Adipocyte (in vitro differentiated cells): ENCODE measurements at regions not wholly inside any gene's neighbourhood (a gene's known extent, or its start where the extent isn't known, plus 50 kb on each side); places are given as distances from the start of the nearest gene placed in this dataset.

Experiments used
- DNase-seq: peaks from one replicate; pipeline ENCODE4 v3.0.0-alpha.2; 2015; ENCODE audit warnings: low read depth
- H3K27me3 ChIP-seq: replicated peaks from 2 replicates; pipeline ENCODE4 v1.7.0; 2013; ENCODE audit warnings: mild to moderate bottlenecking, low read length, moderate library complexity; ENCODE audit not compliant: control insufficient read depth, insufficient read depth
- H3K36me3 ChIP-seq: 2 replicates; pipeline ENCODE4 v1.7.0; 2013; ENCODE audit warnings: low read length, mild to moderate bottlenecking, moderate library complexity; ENCODE audit not compliant: control insufficient read depth, insufficient read depth, severe bottlenecking
- H3K4me1 ChIP-seq: 2 replicates; pipeline ENCODE4 v1.7.0; 2013; ENCODE audit warnings: mild to moderate bottlenecking, low read length, moderate library complexity; ENCODE audit not compliant: control insufficient read depth, insufficient read depth
- H3K4me3 ChIP-seq: 2 replicates; pipeline ENCODE4 v1.7.0; 2013; ENCODE audit warnings: mild to moderate bottlenecking, low read length, moderate library complexity
- H3K9ac ChIP-seq: 2 replicates; pipeline ENCODE4 v1.7.0; 2013; ENCODE audit warnings: mild to moderate bottlenecking, low read length, moderate library complexity
- H3K9me3 ChIP-seq: 2 replicates; pipeline ENCODE4 v1.7.0; 2013; ENCODE audit warnings: mild to moderate bottlenecking, low read length, moderate library complexity; ENCODE audit not compliant: control insufficient read depth

- no peaks in the 10 kb centered on the region for H3K4me1 ChIP-seq
- no peaks in the 10 kb centered on the region for H3K36me3 ChIP-seq
- H3K9me3 ChIP-seq = peaks cover 9% of the 10 kb centered on the region
- no peak for DNase-seq
- H3K27me3 ChIP-seq = peaks cover 4% of the 10 kb centered on the region
- H3K4me3 ChIP-seq = no peak overlapping the region
- H3K9ac ChIP-seq = no peak overlapping the region
Observed at GRCh38 chr6:91280494-91280830, 693.6 kb upstream of the MAP3K7 start.

- no peak for DNase-seq
- peaks cover 9% of the 10 kb centered on the region for H3K9me3 ChIP-seq
- H3K9ac ChIP-seq = no peak overlapping the region
- no peaks in the 10 kb centered on the region for H3K4me1 ChIP-seq
- H3K4me3 ChIP-seq = no peak overlapping the region
- H3K36me3 ChIP-seq = no peaks in the 10 kb centered on the region
- H3K27me3 ChIP-seq = peaks cover 4% of the 10 kb centered on the region
Observed at GRCh38 chr6:91279740-91280493, 693.0 kb upstream of the MAP3K7 start.

- no peak overlapping the region for H3K9ac ChIP-seq
- DNase-seq = no peak
- no peaks in the 10 kb centered on the region for H3K36me3 ChIP-seq
- H3K4me1 ChIP-seq = peaks cover 3% of the 10 kb centered on the region
- H3K27me3 ChIP-seq = peaks cover 4% of the 10 kb centered on the region
- H3K4me3 ChIP-seq = no peak overlapping the region
- H3K9me3 ChIP-seq = peaks cover 9% of the 10 kb centered on the region
Observed at GRCh38 chr6:91278416-91278815, 691.5 kb upstream of the MAP3K7 start.

- Histone ChIP-seq H3K4me1 (peaks cover 3% of the 10 kb centered on the region), H3K9me3 (no peaks in the 10 kb centered on the region), H3K36me3 (no peaks in the 10 kb centered on the region), H3K27me3 (peaks cover 4% of the 10 kb centered on the region), H3K4me3 (no peak overlapping the region), H3K9ac (no peak overlapping the region)
- no peak for DNase-seq
Observed at GRCh38 chr6:91276315-91276714, 689.4 kb upstream of the MAP3K7 start.

- Histone ChIP-seq H3K36me3 (no peaks in the 10 kb centered on the region), H3K9ac (no peak overlapping the region), H3K27me3 (no peaks in the 10 kb centered on the region), H3K4me1 (peaks cover 3% of the 10 kb centered on the region), H3K4me3 (no peak overlapping the region), H3K9me3 (no peaks in the 10 kb centered on the region)
- no peak for DNase-seq
Observed at GRCh38 chr6:91273729-91274128, 686.9 kb upstream of the MAP3K7 start.

- Histone ChIP-seq H3K9me3 (no peaks in the 10 kb centered on the region), H3K36me3 (no peaks in the 10 kb centered on the region), H3K27me3 (no peaks in the 10 kb centered on the region), H3K9ac (no peak overlapping the region), H3K4me1 (peaks cover 3% of the 10 kb centered on the region), H3K4me3 (no peak overlapping the region)
- no peak for DNase-seq
Observed at GRCh38 chr6:91271807-91272206, 684.9 kb upstream of the MAP3K7 start.

- Histone ChIP-seq H3K9me3 (no peaks in the 10 kb centered on the region), H3K9ac (no peak overlapping the region), H3K4me1 (peaks cover 2% of the 10 kb centered on the region), H3K4me3 (no peak overlapping the region), H3K27me3 (no peaks in the 10 kb centered on the region), H3K36me3 (no peaks in the 10 kb centered on the region)
- DNase-seq = no peak
Observed at GRCh38 chr6:91268941-91269340, 682.1 kb upstream of the MAP3K7 start.

- no peak overlapping the region for H3K4me3 ChIP-seq
- no peaks in the 10 kb centered on the region for H3K4me1 ChIP-seq
- H3K27me3 ChIP-seq = no peaks in the 10 kb centered on the region
- H3K36me3 ChIP-seq = no peaks in the 10 kb centered on the region
- no peak for DNase-seq
- no peak overlapping the region for H3K9ac ChIP-seq
- no peaks in the 10 kb centered on the region for H3K9me3 ChIP-seq
Observed at GRCh38 chr6:91267246-91267645, 680.4 kb upstream of the MAP3K7 start.

- H3K9me3 ChIP-seq = no peaks in the 10 kb centered on the region
- no peaks in the 10 kb centered on the region for H3K4me1 ChIP-seq
- no peaks in the 10 kb centered on the region for H3K36me3 ChIP-seq
- no peaks in the 10 kb centered on the region for H3K27me3 ChIP-seq
- no peak overlapping the region for H3K9ac ChIP-seq
- no peak for DNase-seq
- no peak overlapping the region for H3K4me3 ChIP-seq
Observed at GRCh38 chr6:91266156-91266555, 679.3 kb upstream of the MAP3K7 start.

GRCh38 chr6:91243436-91243835 lies 656.6 kb upstream of the MAP3K7 start:
- no peaks in the 10 kb centered on the region for H3K4me1 ChIP-seq
- no peak overlapping the region for H3K9ac ChIP-seq
- no peak overlapping the region for H3K4me3 ChIP-seq
- no peak for DNase-seq
- no peaks in the 10 kb centered on the region for H3K9me3 ChIP-seq
- H3K36me3 ChIP-seq = no peaks in the 10 kb centered on the region
- H3K27me3 ChIP-seq = no peaks in the 10 kb centered on the region

GRCh38 chr6:91242614-91242949 lies 655.7 kb upstream of the MAP3K7 start:
- no peak for DNase-seq
- H3K9ac ChIP-seq = no peak overlapping the region
- no peak overlapping the region for H3K4me3 ChIP-seq
- H3K9me3 ChIP-seq = no peaks in the 10 kb centered on the region
- no peaks in the 10 kb centered on the region for H3K4me1 ChIP-seq
- H3K27me3 ChIP-seq = no peaks in the 10 kb centered on the region
- H3K36me3 ChIP-seq = no peaks in the 10 kb centered on the region

GRCh38 chr6:91241946-91242613 lies 655.2 kb upstream of the MAP3K7 start:
- Histone ChIP-seq H3K4me1 (no peaks in the 10 kb centered on the region), H3K9me3 (no peaks in the 10 kb centered on the region), H3K4me3 (no peak overlapping the region), H3K27me3 (no peaks in the 10 kb centered on the region), H3K9ac (no peak overlapping the region), H3K36me3 (no peaks in the 10 kb centered on the region)
- no peak for DNase-seq
